K562 (cell line): ENCODE measurements at regions not wholly inside any gene's neighbourhood (a gene's known extent, or its start where the extent isn't known, plus 50 kb on each side); places are given as distances from the start of the nearest gene placed in this dataset.

Source experiments
- AFF1 ChIP-seq, 2 experiments: fragments of 450-650 bp; IDR thresholded peaks; 2 replicates each; pipeline ENCODE4 v1.6.1; 2018; ENCODE audit warnings: mild to moderate bottlenecking in 2 of 2, low read depth in 1 of 2; ENCODE audit not compliant: partially characterized antibody in 2 of 2
- CC2D1A ChIP-seq: fragments of 450-650 bp; IDR thresholded peaks from 2 replicates; pipeline ENCODE4 v1.6.1; 2017; ENCODE audit warnings: mild to moderate bottlenecking
- CEBPG ChIP-seq, 3 experiments: fragments of 200-800 bp in 1 of 3; sonication (Bioruptor generic) in 1 of 3; sonication (generic) in 1 of 3; formaldehyde crosslinking in 1 of 3; IDR thresholded peaks in 2 of 3; conservative IDR thresholded peaks in 1 of 3; 2 replicates each; pipeline versions ENCODE4 v1.6.1 to v1.8.0; 2016 to 2022; ENCODE audit warnings: missing compliant biosample characterization in 2 of 3, missing genetic modification characterization in 2 of 3, mild to moderate bottlenecking in 1 of 3, missing genetic modification reagents in 1 of 3
- DNMT1 ChIP-seq: fragments of 450-650 bp; IDR thresholded peaks from 2 replicates; pipeline ENCODE4 v1.6.1; 2016; ENCODE audit warnings: antibody characterized with exemption, mild to moderate bottlenecking
- ERF ChIP-seq: fragments of 450-650 bp; formaldehyde crosslinking; IDR thresholded peaks from 2 replicates; pipeline ENCODE4 v1.4.0; 2020; ENCODE audit warnings: mild to moderate bottlenecking, mixed read lengths
- FUS ChIP-seq: fragments of 200-400 bp; formaldehyde crosslinking; optimal IDR thresholded peaks from 2 replicates; pipeline ENCODE3; 2017; ENCODE audit warnings: low read depth, low read length
- GMEB1 ChIP-seq: fragments of 250-450 bp; sonication (Bioruptor Pico); IDR thresholded peaks from 2 replicates; pipeline ENCODE4 v1.4.0; 2020; ENCODE audit warnings: mild to moderate bottlenecking
- HDAC1 ChIP-seq, 2 experiments: fragments of 450-650 bp; IDR thresholded peaks; 2 replicates each; pipeline ENCODE4 v1.6.1; 2016 to 2017; ENCODE audit warnings: inconsistent platforms in 1 of 2, mild to moderate bottlenecking in 1 of 2, moderate library complexity in 1 of 2
- HES1 ChIP-seq: fragments of 450-650 bp; IDR thresholded peaks from 2 replicates; pipeline ENCODE4 v1.6.1; 2016; ENCODE audit warnings: low read depth, mild to moderate bottlenecking, moderate library complexity
- MBD2 ChIP-seq: sonication (generic); IDR thresholded peaks from 2 replicates; pipeline ENCODE4 v1.6.1; 2016; ENCODE audit warnings: low read depth, borderline replicate concordance
- MYC ChIP-seq, 2 experiments: fragments of 250-450 bp in 1 of 2; sonication (Bioruptor Pico) in 1 of 2; IDR thresholded peaks; 2 replicates each; pipeline versions ENCODE4 v1.5.1 to v1.6.1; 2012 to 2021; ENCODE audit warnings: low read depth in 2 of 2, borderline replicate concordance in 1 of 2, improper control_type of control experiment in 1 of 2, low read length in 1 of 2, mild to moderate bottlenecking in 1 of 2, moderate library complexity in 1 of 2
- RAD51 ChIP-seq: fragments of 450-650 bp; IDR thresholded peaks from 2 replicates; pipeline ENCODE4 v1.7.1; 2016; ENCODE audit warnings: low read depth, mild to moderate bottlenecking, borderline replicate concordance
- RBM14 ChIP-seq: fragments of 200-400 bp; formaldehyde crosslinking; IDR thresholded peaks from 2 replicates; pipeline ENCODE4 v1.6.1; 2018; ENCODE audit warnings: low read depth, mild to moderate bottlenecking, low read length, moderate library complexity, borderline replicate concordance; ENCODE audit not compliant: insufficient read depth
- SRF ChIP-seq, 2 experiments: fragments of 250-450, 450-650 bp in 1 of 2; sonication (Bioruptor Pico) in 1 of 2; sonication (generic) in 1 of 2; formaldehyde crosslinking; IDR thresholded peaks; 2 replicates each; pipeline versions ENCODE4 v1.5.0 to v1.5.1; 2020 to 2022; ENCODE audit warnings: mild to moderate bottlenecking in 1 of 2, missing genetic modification reagents in 1 of 2
- TRIM28 ChIP-seq: fragments of 450-650 bp; IDR thresholded peaks from 2 replicates; pipeline ENCODE4 v1.6.1; 2017
- ZNF224 ChIP-seq: sonication (generic); formaldehyde crosslinking; IDR thresholded peaks from 2 replicates; pipeline ENCODE4 v1.8.0; 2022; ENCODE audit warnings: mild to moderate bottlenecking, missing genetic modification reagents

- no peak for TF ChIP-seq HES1
- TF ChIP-seq CC2D1A = no peak
- no peak for TF ChIP-seq ERF
- no peak for TF ChIP-seq MBD2
- TF ChIP-seq SRF (CRISPR knock-in tag; IDR thresholded peaks at IDR 0.05) = no peak
- TF ChIP-seq MYC (IDR thresholded peaks at IDR 0.05; ENCODE audit: low read depth, low read length) = no peak
- TF ChIP-seq MYC (CRISPR knock-in tag; IDR thresholded peaks at IDR 0.05; ENCODE audit: borderline replicate concordance, low read depth) = no peak
- no peak for TF ChIP-seq DNMT1
- no peak for TF ChIP-seq FUS
- no peak for TF ChIP-seq GMEB1 (CRISPR knock-in tag)
- TF ChIP-seq RBM14 = no peak
- TF ChIP-seq TRIM28 = no peak
- TF ChIP-seq RAD51 = no peak
- TF ChIP-seq HDAC1 (IDR thresholded peaks at IDR 0.05) = no peak
- no peak for TF ChIP-seq CEBPG (CRISPR knock-in tag; IDR thresholded peaks at IDR 0.05)
- TF ChIP-seq CEBPG (tag; conservative IDR thresholded peaks at IDR 0.05 in 1 of 2, IDR thresholded peaks at IDR 0.05 in 1 of 2) = no peak
- TF ChIP-seq ZNF224 (CRISPR knock-in tag) = no peak
- no peak for TF ChIP-seq AFF1 (IDR thresholded peaks at IDR 0.05; ENCODE audit: low read depth in 1 of 2, partially characterized antibody in 2 of 2)
These were observed 51.9 kb upstream of the KLF13 start (continued) for GRCh38 chr15:31274496-31275330.
